ENCODE measurements at regions not wholly inside any gene's neighbourhood (a gene's known extent, or its start where the extent isn't known, plus 50 kb on each side); places are given as distances from the start of the nearest gene placed in this dataset.

GRCh38 chr18:78861706-78862105 is 117.9 kb upstream of the SALL3 start:
- TF ChIP-seq CTCF (IDR thresholded peaks at IDR 0.05; ENCODE audit: low read depth, low read length) = no peak
- TF ChIP-seq POLR2A (IDR thresholded peaks at IDR 0.05; ENCODE audit: extremely low read depth, insufficient read length) = no peak
